ENCODE measurements at regions not wholly inside any gene's neighbourhood (a gene's known extent, or its start where the extent isn't known, plus 50 kb on each side); places are given as distances from the start of the nearest gene placed in this dataset.

DNA sequence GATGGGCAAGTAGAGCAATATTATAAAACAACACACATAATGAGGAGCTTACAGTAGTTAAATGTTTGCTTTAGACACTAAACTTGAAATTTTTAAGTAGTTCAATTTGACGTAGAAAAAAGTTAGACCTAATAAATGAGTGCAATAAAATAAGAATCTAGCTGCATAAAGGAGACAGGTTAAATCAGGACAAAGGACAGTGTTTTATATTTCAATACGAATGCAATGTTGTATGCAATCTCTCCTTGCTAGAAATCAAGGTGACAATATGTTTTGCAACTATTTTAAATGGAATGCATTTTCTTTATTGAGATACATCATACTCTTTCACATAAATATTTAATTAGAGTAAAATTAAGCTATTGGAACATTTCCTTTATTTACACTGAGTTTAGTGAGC is 267.9 kb downstream of the CASP12 start:
- Mint-ChIP-seq H3K9me3 (peaks cover 0 to 2% (median 0%) of the 10 kb centered on the region in 7 donors), H3K36me3 (no peaks in the 10 kb centered on the region), H3K4me1 (peaks cover 10% of the 10 kb centered on the region), H3K4me3 (no peak overlapping the region), H3K27me3 (ENCODE audit: low read depth in 3 of 3) (no peaks in the 10 kb centered on the region), H3K27ac (no peak overlapping the region)
- H3K4me1 ChIP-seq (ENCODE audit: control insufficient read depth in 1 of 2, insufficient read depth in 2 of 2, low read length in 2 of 2) = peaks cover 4 to 9% of the 10 kb centered on the region in 2 donors
- no peak overlapping the region for H3K27ac ChIP-seq (ENCODE audit: low read depth in 1 of 2, low read length in 2 of 2)
- H3K79me2 ChIP-seq (ENCODE audit: insufficient read depth, low read length) = no peaks in the 10 kb centered on the region
- no peak overlapping the region for H3K4me3 ChIP-seq (replicated peaks in 1 of 3; ENCODE audit: low read depth in 2 of 3, low read length in 3 of 3)
- TF ChIP-seq, protein P1, sequence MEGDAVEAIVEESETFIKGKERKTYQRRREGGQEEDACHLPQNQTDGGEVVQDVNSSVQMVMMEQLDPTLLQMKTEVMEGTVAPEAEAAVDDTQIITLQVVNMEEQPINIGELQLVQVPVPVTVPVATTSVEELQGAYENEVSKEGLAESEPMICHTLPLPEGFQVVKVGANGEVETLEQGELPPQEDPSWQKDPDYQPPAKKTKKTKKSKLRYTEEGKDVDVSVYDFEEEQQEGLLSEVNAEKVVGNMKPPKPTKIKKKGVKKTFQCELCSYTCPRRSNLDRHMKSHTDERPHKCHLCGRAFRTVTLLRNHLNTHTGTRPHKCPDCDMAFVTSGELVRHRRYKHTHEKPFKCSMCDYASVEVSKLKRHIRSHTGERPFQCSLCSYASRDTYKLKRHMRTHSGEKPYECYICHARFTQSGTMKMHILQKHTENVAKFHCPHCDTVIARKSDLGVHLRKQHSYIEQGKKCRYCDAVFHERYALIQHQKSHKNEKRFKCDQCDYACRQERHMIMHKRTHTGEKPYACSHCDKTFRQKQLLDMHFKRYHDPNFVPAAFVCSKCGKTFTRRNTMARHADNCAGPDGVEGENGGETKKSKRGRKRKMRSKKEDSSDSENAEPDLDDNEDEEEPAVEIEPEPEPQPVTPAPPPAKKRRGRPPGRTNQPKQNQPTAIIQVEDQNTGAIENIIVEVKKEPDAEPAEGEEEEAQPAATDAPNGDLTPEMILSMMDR (IDR thresholded peaks at IDR 0.05) = no peak
- intact Hi-C loops (cut with micrococcal nuclease) = no loop called here
- H2AFZ ChIP-seq (ENCODE audit: insufficient read depth, low read depth, low read length, poor library complexity, severe bottlenecking) = no peak overlapping the region
- no peaks in the 10 kb centered on the region for H3K27me3 ChIP-seq (ENCODE audit: control insufficient read depth in 2 of 2, insufficient read depth in 2 of 2, low read length in 2 of 2)
- H4K20me1 ChIP-seq (ENCODE audit: insufficient read depth, low read length) = no peaks in the 10 kb centered on the region
- H3K4me2 ChIP-seq (replicated peaks; ENCODE audit: extremely low read depth, low read length, poor library complexity, severe bottlenecking) = no peak overlapping the region
- no CpG with 5 or more reads among the region's 2 CpGs for WGBS (ENCODE audit: insufficient coverage)
- no peak overlapping the region for H3K9ac ChIP-seq (ENCODE audit: insufficient read depth, low read length, poor library complexity, severe bottlenecking)
- no peaks in the 10 kb centered on the region for H3K9me3 ChIP-seq (replicated peaks in 1 of 2; ENCODE audit: control insufficient read depth in 1 of 2, insufficient read depth in 1 of 2, low read length in 2 of 2)
- no peaks in the 10 kb centered on the region for H3K36me3 ChIP-seq (replicated peaks in 1 of 2; ENCODE audit: control insufficient read depth in 1 of 2, insufficient read depth in 2 of 2, low read length in 2 of 2)
- no peak for DNase-seq

- no peaks in the 10 kb centered on the region for H3K36me3 ChIP-seq (replicated peaks in 1 of 2; ENCODE audit: control insufficient read depth in 1 of 2, insufficient read depth in 2 of 2, low read length in 2 of 2)
- no peak overlapping the region for H3K27ac ChIP-seq (ENCODE audit: low read depth in 1 of 2, low read length in 2 of 2)
- H2AFZ ChIP-seq (ENCODE audit: insufficient read depth, low read depth, low read length, poor library complexity, severe bottlenecking) = no peak overlapping the region
- H3K79me2 ChIP-seq (ENCODE audit: insufficient read depth, low read length) = no peaks in the 10 kb centered on the region
- H3K9me3 ChIP-seq (replicated peaks in 1 of 2; ENCODE audit: control insufficient read depth in 1 of 2, insufficient read depth in 1 of 2, low read length in 2 of 2) = no peaks in the 10 kb centered on the region
- H3K27me3 Mint-ChIP-seq (ENCODE audit: low read depth in 3 of 3) = no peaks in the 10 kb centered on the region
- no CpG with 5 or more reads among the region's 2 CpGs for WGBS (ENCODE audit: insufficient coverage)
- no peaks in the 10 kb centered on the region for H4K20me1 ChIP-seq (ENCODE audit: insufficient read depth, low read length)
- no peak overlapping the region for H3K4me2 ChIP-seq (replicated peaks; ENCODE audit: extremely low read depth, low read length, poor library complexity, severe bottlenecking)
- H3K4me3 ChIP-seq (replicated peaks in 1 of 3; ENCODE audit: low read depth in 2 of 3, low read length in 3 of 3) = no peak overlapping the region
- H3K27me3 ChIP-seq (ENCODE audit: control insufficient read depth in 2 of 2, insufficient read depth in 2 of 2, low read length in 2 of 2) = no peaks in the 10 kb centered on the region
- no peak for DNase-seq
- TF ChIP-seq, protein P1 (IDR thresholded peaks at IDR 0.05) = no peak
- intact Hi-C loops (cut with micrococcal nuclease) = no loop called here
- peaks cover 0 to 5% (median 0%) of the 10 kb centered on the region in 7 donors for H3K9me3 Mint-ChIP-seq
- H3K4me1 ChIP-seq (ENCODE audit: control insufficient read depth in 1 of 2, insufficient read depth in 2 of 2, low read length in 2 of 2) = no peaks in the 10 kb centered on the region
- H3K27ac Mint-ChIP-seq = no peak overlapping the region
- no peak overlapping the region for H3K4me3 Mint-ChIP-seq
- H3K36me3 Mint-ChIP-seq = no peaks in the 10 kb centered on the region
- H3K9ac ChIP-seq (ENCODE audit: insufficient read depth, low read length, poor library complexity, severe bottlenecking) = no peak overlapping the region
- no peaks in the 10 kb centered on the region for H3K4me1 Mint-ChIP-seq
Observed at GRCh38 chr11:104625246-104625645, 273.0 kb downstream of the CASP12 start.

Data from CD14-positive monocyte (primary cell).